HG03565 (cell line): ENCODE measurements at regions not wholly inside any gene's neighbourhood (a gene's known extent, or its start where the extent isn't known, plus 50 kb on each side); places are given as distances from the start of the nearest gene placed in this dataset.
"Not testable (repeated sequence)": the region's sequence is repeated elsewhere in the genome, so short reads cannot be mapped to it uniquely, and the experiment has no call there.

Experiments
- ATAC-seq: cut with Tn5 transposase; IDR thresholded peaks from one replicate; pipeline ENCODE4 v1.9.1; 2021; ENCODE audit warnings: mild to moderate bottlenecking, moderate library complexity; ENCODE audit not compliant: unreplicated experiment

DNA sequence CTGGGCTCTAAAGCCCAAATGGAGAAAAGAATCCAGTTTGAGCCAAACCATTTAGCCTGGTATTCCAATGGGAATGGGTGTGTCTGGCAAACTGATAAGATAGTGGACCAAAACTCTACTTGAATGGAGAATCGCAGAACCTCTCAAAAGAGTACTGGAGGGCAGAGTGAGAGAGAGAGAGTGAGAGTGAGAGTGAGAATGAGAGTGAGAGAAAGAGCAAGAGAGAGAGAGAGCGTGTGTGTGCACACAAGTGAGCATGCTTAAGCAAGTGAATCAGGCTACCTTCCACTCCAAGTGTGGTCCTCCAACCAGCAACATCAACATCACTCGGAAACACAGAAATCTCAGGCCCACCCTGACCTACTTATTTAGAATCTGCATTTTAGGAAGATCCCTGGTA is 58.8 kb downstream of the UQCRFS1 start:
- no peak for ATAC-seq

DNA sequence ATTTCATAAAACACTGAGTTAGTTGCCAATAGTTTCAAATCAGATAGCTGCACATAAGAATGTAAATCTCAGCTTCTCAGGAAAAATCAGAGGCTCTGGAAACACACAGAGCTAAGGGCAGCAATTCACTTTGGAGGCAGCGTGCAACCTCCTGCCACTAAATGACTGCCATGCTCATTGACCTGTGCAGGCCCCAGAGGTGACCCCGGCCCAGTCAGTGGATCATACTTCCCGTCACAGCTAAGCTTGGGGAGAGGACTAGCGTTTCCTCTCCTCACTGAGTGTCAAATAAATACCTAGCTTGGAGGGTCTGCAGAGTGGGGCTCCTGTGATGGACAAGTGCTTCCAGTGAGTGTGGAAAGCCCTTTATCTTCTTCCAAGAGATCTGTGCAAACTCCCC is 67.2 kb downstream of the UQCRFS1 start:
- no peak for ATAC-seq

DNA sequence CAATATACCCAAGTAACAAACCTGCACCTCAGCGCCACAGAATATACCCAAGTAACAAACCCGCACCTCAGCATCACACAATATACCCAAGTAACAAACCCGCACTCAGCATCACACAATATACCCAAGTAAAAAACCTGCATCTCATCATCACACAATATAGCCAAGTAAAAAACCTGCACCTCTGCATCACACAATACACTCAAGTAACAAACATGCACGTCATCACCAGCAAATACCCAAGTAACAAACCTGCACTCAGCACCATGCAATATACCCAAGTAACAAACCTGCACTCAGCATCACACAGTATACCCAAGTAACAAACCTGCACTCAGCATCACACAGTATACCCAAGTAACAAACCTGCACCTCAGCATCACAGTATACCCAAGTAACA is 69.8 kb downstream of the UQCRFS1 start:
- no peak for ATAC-seq

DNA sequence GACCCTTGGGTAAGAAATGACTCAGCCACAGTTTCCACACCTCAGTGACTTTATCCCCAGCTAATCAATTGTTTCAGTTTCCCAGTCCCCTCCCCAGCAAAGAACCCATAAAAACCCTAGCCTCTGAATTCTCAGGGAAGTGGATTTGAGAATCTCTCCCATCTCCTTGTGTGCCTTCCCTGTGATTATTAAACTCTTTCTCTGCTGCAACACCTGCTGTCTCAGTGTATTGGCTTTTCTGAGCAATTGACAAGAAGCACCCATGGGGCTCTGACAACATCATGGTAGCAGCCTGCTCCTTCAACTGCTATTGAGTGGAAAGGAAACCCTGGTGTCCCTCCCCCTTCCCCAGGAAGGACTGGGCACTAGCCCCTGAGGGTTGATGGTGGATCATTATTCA is 73.7 kb downstream of the UQCRFS1 start:
- no peak for ATAC-seq

DNA sequence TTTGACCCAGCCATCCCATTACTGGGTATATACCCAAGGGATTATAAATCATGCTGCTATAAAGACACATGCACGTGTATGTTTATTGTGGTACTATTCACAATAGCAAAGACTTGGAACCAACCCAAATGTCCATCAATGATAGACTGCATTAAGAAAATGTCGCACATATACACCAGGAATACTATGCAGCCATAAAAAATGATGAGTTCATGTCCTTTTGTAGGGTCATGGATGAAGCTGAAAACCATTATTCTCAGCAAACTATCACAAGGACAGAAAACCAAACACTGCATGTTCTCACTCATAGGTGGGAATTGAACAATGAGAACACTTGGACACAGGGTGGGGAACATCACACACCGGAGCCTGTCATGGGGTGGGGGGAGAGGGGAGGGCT is 74.7 kb downstream of the UQCRFS1 start:
- ATAC-seq = not testable (repeated sequence)

DNA sequence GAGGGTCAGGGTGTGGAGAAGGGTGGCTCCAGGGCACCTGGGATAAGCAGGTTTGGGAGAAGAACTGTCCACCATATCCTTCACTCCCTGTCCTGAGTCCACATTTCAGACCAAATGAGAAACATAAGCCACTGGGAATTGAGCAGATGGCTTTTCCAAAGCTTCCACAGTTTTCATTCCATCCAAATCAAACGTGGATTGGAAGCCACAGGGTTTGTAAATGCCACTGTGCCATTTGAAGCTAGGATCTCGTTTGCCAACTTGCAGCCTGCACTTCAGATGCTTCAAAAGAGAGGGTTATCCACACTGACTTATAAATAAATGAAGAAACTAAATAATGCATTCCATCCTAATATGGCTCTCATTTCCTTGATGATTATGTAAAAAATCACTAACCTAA is 81.5 kb downstream of the UQCRFS1 start:
- no peak for ATAC-seq

DNA sequence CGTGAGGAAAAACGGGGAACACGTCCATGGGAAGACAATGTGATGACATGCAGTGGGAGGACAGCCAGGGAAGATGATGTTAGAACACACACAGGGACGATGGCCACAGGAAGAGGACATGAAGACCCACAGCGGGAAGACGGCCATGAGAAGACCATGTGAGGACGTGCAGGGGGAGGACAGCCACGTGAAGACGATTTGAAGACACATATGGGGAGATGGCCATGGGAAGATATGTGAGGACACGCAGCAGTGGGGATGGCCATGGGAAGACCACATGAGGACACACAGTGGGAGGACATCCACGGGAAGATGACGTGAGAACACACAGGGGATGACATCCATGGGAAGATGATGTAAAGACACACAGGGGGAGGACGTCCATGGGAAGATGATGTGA is 83.8 kb downstream of the UQCRFS1 start:
- ATAC-seq = no peak

DNA sequence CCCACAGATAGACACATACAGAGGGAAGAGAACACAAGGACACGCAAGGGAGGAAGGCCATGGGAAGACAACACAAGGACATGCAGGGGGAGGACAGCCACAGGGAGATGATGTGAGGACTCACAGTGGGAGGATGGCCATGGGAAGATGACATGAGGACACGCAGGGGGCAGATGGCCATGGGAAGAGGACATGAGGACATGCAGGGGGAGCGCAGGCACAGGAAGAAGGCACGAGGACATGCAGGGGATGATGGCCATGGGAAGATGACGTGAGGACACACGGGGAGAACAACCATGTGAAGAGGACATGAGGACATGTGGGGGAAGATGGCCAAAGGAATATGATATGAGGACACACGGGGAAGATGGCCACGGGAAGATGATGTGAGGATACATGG is 84.7 kb downstream of the UQCRFS1 start:
- ATAC-seq = no peak

DNA sequence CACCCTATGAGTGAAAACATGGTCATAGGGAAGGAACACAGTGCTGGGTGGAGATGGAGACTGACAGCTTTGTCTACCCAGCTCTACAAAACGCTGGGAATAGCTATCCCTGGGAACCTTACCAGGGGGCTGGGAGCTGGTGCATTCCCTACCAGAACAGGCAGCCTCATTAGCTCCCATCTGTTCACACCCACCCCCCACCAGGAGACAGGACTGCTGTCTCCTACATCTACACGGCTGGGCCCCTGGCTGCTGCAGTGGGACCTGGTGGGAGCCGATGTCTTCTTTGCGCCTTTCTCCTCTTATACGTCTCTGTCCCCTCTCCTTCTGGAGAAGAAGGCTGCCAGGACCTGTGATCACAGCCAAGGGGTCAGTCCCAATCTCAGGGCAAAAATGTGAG is 90.8 kb downstream of the UQCRFS1 start:
- ATAC-seq = no peak

DNA sequence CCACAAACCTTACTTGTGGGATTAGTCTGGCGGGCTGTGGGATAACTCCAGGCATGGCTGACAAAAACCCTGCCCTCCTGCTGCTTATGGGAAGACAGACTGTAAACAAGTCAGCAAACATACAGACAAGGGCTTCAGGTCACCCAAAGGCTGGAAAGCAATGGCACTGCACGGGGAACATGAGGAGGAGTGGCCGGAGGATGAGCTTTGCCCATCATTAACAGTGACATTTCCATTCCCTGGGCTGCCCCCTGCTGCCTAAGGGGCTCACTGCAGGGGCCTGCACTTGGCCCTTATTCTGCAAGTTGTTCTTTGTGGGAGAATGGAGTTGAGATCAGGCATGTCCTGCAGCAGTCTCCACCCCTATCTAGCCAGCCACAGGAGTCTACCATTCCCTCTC is 91.3 kb downstream of the UQCRFS1 start:
- no peak for ATAC-seq

DNA sequence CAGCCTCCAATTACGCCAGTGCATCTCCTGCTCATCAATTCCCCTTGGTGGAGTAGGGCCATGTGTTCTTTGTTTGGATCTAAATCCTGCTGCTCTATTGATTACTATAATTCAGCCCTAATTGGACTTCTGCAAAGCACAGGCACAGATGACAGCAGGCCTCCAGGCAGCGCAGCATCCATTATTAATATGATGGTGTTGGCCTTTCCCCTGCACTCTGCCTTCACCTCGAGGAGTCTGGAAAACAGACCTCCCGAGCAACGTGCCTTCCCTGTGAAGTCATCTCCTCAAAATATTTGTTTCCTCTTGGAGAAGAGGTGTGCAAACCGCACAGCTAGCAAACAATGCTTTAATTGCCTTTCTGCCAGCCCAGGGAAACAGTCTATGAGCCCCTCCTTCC is 92.5 kb downstream of the UQCRFS1 start:
- ATAC-seq = no peak

DNA sequence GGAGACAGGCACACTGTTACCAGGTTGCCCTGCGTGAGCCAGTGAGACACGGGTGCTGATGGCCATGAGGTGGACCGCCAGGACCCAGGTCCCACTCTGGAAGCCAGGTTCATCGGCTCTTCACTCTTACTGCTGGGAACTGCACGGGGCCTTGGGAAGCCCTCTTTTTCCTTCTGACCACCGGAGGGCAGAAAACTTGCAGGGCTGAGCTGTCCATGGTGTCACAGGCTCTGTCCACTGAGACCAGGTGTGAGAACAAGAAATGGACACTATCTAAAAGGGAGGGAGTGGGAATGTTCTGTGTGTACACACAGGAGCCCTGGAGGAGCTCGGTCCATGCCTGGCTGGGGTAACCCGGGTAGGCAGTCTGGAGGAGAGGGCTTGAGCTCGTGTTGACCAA is 93.4 kb downstream of the UQCRFS1 start:
- no peak for ATAC-seq

DNA sequence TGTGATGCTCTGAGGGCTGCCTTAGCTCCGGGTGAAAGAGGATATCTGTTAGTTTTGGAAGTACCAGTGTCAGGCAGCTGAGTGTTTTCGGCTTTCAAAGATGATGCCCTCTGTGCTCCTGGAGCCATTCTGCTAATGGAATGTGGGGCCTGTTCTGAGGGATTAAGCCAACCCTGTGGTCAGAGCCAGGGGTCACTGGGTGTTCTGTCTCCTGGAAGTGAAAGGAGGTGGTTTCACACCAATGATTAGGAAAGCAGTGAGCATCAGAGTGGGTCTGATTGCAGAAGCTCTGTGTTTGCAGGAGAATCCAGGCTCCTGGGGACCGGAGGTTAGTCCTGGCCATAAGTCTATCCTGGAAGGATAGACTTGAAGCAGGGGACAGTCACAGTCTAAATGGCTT is 94.6 kb downstream of the UQCRFS1 start:
- ATAC-seq = no peak

DNA sequence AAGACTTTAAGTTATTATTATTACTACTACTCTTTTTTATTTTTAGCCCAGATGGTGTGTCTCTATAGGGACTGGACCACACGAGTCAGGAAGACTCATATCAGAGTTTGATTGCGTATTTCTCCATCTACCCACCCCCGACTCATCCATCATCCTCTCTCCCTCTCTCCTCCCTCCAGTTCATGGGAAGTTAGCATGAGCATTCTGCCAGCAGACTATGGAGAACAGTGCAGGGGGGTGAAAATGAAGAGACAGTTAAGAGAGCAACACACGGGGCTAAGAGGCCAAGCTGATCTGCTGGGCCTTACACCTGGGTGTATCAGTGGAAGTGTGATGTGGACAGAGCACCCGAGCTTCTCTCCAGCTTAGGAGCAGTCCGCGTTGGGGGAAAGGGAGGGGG is 95.0 kb downstream of the UQCRFS1 start:
- ATAC-seq = no peak

DNA sequence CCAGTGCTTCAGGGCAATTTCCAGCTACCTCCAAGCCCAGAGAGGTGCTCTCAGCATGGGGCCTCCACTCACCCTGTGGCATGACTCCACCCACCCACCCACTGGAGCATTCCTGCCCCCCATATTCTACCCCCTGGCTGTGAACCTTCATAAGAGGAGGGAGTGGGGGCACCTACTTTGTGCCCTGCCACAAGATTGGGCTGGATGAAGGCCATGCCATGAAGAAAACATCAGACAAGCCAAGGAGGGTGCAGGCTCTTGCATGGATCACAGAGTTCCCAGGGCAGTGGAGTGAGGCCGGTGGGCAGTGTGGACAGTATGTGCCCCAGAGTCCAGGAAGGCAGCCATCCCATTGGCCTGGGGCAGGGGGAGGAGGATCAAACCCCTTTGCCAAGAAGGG is 97.8 kb downstream of the UQCRFS1 start:
- ATAC-seq = no peak

DNA sequence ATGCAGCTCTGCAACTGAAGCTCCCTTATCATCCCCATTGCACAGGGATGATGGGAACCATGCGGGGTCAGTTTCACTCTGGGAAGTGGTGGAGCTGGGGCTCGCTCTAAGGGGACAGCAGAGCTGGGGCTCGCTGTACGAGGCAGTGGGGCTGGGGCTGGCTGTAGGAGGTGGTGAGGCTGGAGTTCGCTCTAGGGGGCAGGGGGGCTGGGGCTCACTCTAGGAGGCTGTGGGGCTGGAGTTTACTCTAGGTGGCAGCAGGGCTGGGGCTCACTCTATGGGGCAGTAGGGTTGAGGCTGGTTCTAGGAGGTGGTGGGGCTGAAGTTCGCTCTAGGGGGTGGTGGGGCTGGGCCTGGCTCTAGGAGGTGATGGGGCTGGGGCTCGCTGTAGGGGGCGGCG is 99.1 kb downstream of the UQCRFS1 start:
- no peak for ATAC-seq

DNA sequence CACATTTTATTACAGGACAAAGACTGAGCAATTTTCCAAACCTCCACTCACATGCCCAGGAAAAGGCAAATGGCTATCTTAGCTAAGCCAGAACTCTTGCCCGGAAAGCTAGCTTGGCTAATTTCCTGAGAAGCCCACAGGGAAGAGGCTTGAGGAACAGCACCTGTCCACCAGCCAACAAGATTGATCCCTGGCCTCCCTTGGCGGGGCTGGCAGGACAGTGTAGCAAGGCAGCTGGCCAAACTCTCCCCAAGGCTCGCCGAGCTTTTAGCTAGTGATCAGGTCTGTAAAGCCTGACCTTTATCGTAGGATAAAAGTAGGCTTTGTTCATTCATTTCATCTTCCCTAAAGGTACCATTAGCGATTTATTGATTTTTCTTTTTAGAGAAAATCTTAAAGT is 101.4 kb downstream of the UQCRFS1 start:
- ATAC-seq = no peak

DNA sequence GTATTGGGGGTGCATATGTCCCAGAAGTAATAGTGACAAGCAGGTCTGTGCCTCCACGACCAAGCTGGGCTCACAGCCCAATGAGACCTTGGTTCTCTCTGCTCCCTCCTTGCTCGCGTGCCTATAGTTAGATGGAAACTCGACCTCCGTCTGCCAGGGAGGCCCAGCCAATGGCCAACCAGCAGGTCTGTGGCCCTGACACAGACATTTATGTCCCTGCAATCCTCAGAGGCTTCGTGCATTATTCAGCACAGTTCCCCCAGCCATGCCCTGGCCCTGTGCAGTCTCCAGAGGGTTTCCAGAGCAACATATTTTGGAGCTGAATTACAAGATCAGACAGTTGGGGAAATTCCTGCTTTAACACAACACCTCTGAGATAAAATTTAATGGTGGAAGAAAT is 105.1 kb downstream of the UQCRFS1 start:
- no peak for ATAC-seq

DNA sequence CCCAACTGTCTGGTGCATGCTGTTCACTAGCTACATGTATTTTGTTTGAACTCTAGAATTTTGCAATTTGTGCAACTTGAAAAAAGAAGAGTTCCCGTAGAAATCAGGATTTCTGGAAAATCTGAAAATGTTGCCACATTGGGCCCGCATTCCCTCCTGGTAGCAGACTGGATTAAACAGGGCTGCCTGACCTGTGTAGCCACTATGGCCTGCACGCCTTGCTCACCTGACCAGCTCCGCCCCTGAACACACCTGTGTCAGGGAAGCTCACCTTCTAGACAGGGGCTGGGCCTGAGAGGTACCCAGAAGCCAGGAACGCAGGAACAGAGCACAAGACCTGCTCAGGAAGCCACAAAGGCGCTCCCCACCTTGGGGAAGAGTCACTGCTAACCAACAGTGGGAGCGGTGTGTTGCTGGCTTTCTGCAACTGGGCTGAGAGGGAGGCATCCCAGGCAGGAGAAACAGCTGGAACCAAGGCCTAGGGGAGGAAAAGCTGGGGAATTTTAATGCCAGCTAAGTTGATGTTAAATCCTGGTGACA is 106.5 kb downstream of the UQCRFS1 start:
- ATAC-seq = no peak

DNA sequence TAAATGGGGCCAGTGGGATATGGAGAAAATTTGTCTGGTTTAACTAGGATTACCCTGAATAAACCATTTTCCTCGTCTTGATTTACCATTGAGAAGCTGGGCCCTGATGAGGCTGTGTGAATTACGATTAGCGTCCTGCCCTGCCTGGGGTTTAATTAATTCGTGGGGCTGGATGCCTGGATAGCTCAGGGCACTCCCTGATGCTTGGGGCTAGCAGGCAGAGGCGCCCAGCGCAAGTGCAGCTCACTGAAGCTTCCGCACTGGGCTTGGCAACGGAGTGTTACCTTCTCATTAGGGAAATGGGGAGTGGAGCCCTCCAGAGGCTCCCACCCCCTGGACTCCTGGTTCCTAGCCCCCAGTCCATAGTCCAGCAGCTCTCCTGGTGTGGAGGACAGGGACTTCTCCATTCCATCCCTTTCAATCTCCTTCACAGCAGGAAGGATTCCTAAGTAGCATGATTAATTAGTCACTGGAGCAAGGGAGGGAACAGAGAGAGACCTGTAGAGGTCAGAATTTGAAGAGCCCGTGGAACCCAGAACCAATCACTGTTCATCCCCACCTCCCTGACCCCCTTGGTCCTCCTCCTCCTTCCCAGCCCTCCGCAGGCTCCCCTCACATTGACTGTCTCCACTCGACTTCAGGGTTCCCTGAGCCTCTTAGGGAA is 107.2 kb downstream of the UQCRFS1 start:
- ATAC-seq = no peak

DNA sequence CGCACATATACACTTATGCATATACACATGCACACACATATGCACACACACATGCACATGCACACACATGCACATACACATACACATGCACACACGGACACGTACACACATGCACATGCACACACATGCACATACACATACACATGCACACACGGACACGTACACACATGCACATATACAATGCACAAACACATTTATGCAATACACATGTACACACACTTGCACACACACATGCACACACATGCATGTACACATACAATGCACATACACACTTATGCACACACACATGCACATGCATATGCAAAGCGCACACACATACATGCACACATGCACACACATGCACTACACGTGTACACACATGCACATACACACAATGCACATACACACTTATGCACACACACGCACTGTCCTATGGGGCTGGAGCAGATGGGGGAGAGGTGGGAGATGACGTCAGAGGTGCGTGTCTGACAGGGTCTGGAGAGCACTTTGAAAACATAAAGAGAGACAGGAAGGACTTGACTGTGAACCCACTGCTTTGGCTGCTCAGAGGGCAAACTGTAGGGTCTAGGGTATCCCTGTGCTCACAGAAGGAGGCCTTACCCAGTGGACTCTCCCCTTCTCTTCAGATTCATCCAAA is 108.2 kb downstream of the UQCRFS1 start:
- ATAC-seq = no peak

DNA sequence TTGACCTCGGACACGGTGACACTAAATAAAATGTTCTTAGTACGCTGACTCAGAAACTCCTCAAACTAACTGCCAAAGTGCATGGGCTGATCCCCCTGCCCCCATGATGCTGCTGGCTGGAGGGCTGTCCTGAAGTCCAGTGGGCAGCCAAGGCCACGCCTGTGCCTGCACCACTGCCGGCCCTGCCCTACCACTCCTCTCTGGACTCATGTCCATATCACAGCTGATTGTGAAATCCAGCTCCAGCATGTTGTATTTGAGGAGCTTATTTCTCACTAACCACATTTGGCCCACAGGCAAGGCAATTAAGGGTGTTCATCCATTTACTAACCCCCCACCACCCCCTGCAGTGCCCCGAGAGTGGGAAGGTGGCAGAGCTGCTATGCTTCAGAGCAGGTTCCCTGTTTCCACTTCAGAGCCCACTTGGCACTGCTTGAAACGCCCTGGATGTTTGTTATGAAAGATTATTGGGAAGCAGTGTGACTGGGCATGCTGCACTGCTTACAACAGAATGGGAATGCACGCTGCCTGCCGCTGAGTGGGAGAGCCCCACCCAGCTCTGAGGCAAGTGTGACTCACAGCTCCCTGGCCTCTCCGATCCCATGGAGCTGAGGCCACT is 114.0 kb downstream of the UQCRFS1 start:
- no peak for ATAC-seq
